Mesothelial cell of epicardium (in vitro differentiated cells): ENCODE measurements at regions not wholly inside any gene's neighbourhood (a gene's known extent, or its start where the extent isn't known, plus 50 kb on each side); places are given as distances from the start of the nearest gene placed in this dataset.

ENCODE experiments used
- DNase-seq, 2 experiments: peaks; one replicate each; pipeline ENCODE4 v3.0.0; 2021; ENCODE audit warnings: low spot score in 2 of 2; ENCODE audit not compliant: unreplicated experiment in 2 of 2
- H3K27ac Mint-ChIP-seq: 2 replicates; pipeline ENCODE4 v1.8.0; 2021; ENCODE audit warnings: mixed read lengths
- H3K27me3 Mint-ChIP-seq: 2 replicates; pipeline ENCODE4 v1.8.0; 2021; ENCODE audit warnings: low read depth, mixed read lengths
- H3K36me3 Mint-ChIP-seq: 2 replicates; pipeline ENCODE4 v1.8.0; 2021; ENCODE audit warnings: mixed read lengths
- H3K4me1 Mint-ChIP-seq: 2 replicates; pipeline ENCODE4 v1.8.0; 2021; ENCODE audit warnings: mixed read lengths
- H3K4me3 Mint-ChIP-seq: 2 replicates; pipeline ENCODE4 v1.8.0; 2021; ENCODE audit warnings: mild to moderate bottlenecking, moderate library complexity, mixed read lengths
- H3K9me3 Mint-ChIP-seq: 2 replicates; pipeline ENCODE4 v1.8.0; 2021; ENCODE audit warnings: mixed read lengths
- CTCF ChIP-seq: fragments of 200-600 bp; sonication (generic); IDR thresholded peaks from one replicate; pipeline ENCODE4 v1.5.0; 2021; ENCODE audit warnings: antibody characterized with exemption; ENCODE audit not compliant: unreplicated experiment

GRCh38 chr1:222224156-222224555 is 323.7 kb downstream of the HHIPL2 start:
- no peak for DNase-seq
- no peak for TF ChIP-seq CTCF

GRCh38 chr1:222223010-222223409 is 324.9 kb downstream of the HHIPL2 start:
- no peak for TF ChIP-seq CTCF
- H3K36me3 Mint-ChIP-seq, result no peaks in the 10 kb centered on the region
- H3K27me3 Mint-ChIP-seq, result peaks cover 1% of the 10 kb centered on the region
- peaks cover 44% of the 10 kb centered on the region for H3K9me3 Mint-ChIP-seq
- H3K4me1 Mint-ChIP-seq, result peaks cover 13% of the 10 kb centered on the region
- DNase-seq, result no peak
- H3K27ac Mint-ChIP-seq, result no peak overlapping the region
- no peak overlapping the region for H3K4me3 Mint-ChIP-seq

More at GRCh38 chr1:222224156-222224555, 323.7 kb downstream of the HHIPL2 start:
- Mint-ChIP-seq H3K27me3 (no peaks in the 10 kb centered on the region), H3K27ac (no peak overlapping the region), H3K4me1 (peaks cover 13% of the 10 kb centered on the region), H3K4me3 (no peak overlapping the region), H3K9me3 (peaks cover 38% of the 10 kb centered on the region), H3K36me3 (no peaks in the 10 kb centered on the region)

GRCh38 chr1:222216255-222216754 is 331.6 kb downstream of the HHIPL2 start:
- TF ChIP-seq CTCF, result no peak
- DNase-seq, result no peak
- no peaks in the 10 kb centered on the region for H3K4me1 Mint-ChIP-seq
- H3K9me3 Mint-ChIP-seq, result peaks cover 29% of the 10 kb centered on the region
- H3K36me3 Mint-ChIP-seq, result no peaks in the 10 kb centered on the region
- no peak overlapping the region for H3K27ac Mint-ChIP-seq
- peaks cover 25% of the 10 kb centered on the region for H3K27me3 Mint-ChIP-seq
- no peak overlapping the region for H3K4me3 Mint-ChIP-seq

- H3K36me3 Mint-ChIP-seq, result no peaks in the 10 kb centered on the region
- DNase-seq, result no peak
- TF ChIP-seq CTCF, result no peak
- H3K4me3 Mint-ChIP-seq, result no peak overlapping the region
- H3K27ac Mint-ChIP-seq, result no peak overlapping the region
- no peaks in the 10 kb centered on the region for H3K4me1 Mint-ChIP-seq
- H3K9me3 Mint-ChIP-seq, result no peaks in the 10 kb centered on the region
- peaks cover 27% of the 10 kb centered on the region for H3K27me3 Mint-ChIP-seq
These were observed 337.1 kb downstream of the HHIPL2 start for GRCh38 chr1:222210776-222211175.

GRCh38 chr1:222204475-222204874 is 343.4 kb downstream of the HHIPL2 start:
- no peak overlapping the region for H3K4me3 Mint-ChIP-seq
- no peak for DNase-seq
- no peaks in the 10 kb centered on the region for H3K4me1 Mint-ChIP-seq
- no peaks in the 10 kb centered on the region for H3K9me3 Mint-ChIP-seq
- H3K27me3 Mint-ChIP-seq, result peaks cover 3% of the 10 kb centered on the region
- H3K27ac Mint-ChIP-seq, result no peak overlapping the region
- no peaks in the 10 kb centered on the region for H3K36me3 Mint-ChIP-seq
- no peak for TF ChIP-seq CTCF

- no peaks in the 10 kb centered on the region for H3K36me3 Mint-ChIP-seq
- no peaks in the 10 kb centered on the region for H3K9me3 Mint-ChIP-seq
- no peak overlapping the region for H3K27ac Mint-ChIP-seq
- DNase-seq, result no peak
- no peak overlapping the region for H3K4me3 Mint-ChIP-seq
- TF ChIP-seq CTCF, result no peak
- H3K27me3 Mint-ChIP-seq, result peaks cover 13% of the 10 kb centered on the region
- H3K4me1 Mint-ChIP-seq, result no peaks in the 10 kb centered on the region
These were observed 345.1 kb downstream of the HHIPL2 start for GRCh38 chr1:222202831-222203230.
